Testis (tissue), 2 donors: ENCODE measurements at regions not wholly inside any gene's neighbourhood (a gene's known extent, or its start where the extent isn't known, plus 50 kb on each side); places are given as distances from the start of the nearest gene placed in this dataset.

ENCODE experiments used
- POLR2A ChIP-seq: fragments of 450-650 bp; IDR thresholded peaks from one replicate; pipeline ENCODE4 v1.6.1; 2017; ENCODE audit warnings: antibody characterized with exemption, mild to moderate bottlenecking, moderate library complexity
- TF ChIP-seq, protein P1 (sequence below), 3 experiments: fragments of 450-650 bp in 2 of 3; fragments of 200-600 bp in 1 of 3; sonication (generic) in 1 of 3; IDR thresholded peaks; one replicate each; pipeline ENCODE4 v1.5.1; 2016 to 2019; ENCODE audit warnings: antibody characterized with exemption in 3 of 3, mild to moderate bottlenecking in 2 of 3, moderate library complexity in 1 of 3

DNA sequence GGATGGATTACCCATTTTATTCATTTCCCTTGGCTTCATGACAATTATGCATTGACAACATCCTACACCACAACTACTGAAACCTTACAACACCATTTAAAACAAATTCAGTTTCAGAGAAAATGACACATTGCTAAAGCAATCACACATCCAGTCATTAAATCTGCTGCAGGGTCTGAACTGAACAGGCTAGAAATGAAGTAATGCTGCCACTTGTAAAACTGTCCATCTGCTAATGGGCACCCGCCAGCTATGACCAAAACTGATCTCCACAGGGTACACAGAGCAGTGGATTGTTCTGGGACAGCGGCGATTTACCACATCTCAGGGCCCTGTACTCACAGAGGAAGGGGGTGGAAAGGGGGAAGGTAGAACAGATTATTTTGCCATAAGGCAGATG is 172.9 kb upstream of the FBXL4 start:
- TF ChIP-seq, protein P1, sequence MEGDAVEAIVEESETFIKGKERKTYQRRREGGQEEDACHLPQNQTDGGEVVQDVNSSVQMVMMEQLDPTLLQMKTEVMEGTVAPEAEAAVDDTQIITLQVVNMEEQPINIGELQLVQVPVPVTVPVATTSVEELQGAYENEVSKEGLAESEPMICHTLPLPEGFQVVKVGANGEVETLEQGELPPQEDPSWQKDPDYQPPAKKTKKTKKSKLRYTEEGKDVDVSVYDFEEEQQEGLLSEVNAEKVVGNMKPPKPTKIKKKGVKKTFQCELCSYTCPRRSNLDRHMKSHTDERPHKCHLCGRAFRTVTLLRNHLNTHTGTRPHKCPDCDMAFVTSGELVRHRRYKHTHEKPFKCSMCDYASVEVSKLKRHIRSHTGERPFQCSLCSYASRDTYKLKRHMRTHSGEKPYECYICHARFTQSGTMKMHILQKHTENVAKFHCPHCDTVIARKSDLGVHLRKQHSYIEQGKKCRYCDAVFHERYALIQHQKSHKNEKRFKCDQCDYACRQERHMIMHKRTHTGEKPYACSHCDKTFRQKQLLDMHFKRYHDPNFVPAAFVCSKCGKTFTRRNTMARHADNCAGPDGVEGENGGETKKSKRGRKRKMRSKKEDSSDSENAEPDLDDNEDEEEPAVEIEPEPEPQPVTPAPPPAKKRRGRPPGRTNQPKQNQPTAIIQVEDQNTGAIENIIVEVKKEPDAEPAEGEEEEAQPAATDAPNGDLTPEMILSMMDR (IDR thresholded peaks at IDR 0.05) = no peak
- no peak for TF ChIP-seq POLR2A
